HG02642 (cell line): ENCODE measurements at regions not wholly inside any gene's neighbourhood (a gene's known extent, or its start where the extent isn't known, plus 50 kb on each side); places are given as distances from the start of the nearest gene placed in this dataset.

ENCODE experiments used
- ATAC-seq: cut with Tn5 transposase; IDR thresholded peaks from one replicate; pipeline ENCODE4 v1.9.1; 2021; ENCODE audit warnings: mild to moderate bottlenecking; ENCODE audit not compliant: unreplicated experiment, poor library complexity

DNA sequence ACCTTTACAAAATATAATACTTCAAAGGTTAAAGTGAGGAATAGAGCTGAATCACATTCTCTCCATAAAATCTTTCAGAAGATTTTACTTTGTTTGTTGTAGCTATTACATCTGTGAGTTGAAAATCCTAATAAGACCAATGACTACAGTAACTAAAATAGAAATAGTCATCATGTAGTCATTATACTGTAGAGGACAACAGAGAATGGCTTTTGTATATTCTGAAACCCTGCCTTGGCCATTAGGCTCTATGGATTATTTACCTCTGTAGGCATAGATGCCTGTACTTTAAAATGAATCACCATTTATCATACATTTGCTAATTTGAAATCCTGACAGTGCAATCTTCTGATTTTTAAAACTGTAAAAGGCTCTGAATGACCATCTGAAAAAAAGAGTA, 923.0 kb downstream of the REEP3 start:
- ATAC-seq, result no peak

DNA sequence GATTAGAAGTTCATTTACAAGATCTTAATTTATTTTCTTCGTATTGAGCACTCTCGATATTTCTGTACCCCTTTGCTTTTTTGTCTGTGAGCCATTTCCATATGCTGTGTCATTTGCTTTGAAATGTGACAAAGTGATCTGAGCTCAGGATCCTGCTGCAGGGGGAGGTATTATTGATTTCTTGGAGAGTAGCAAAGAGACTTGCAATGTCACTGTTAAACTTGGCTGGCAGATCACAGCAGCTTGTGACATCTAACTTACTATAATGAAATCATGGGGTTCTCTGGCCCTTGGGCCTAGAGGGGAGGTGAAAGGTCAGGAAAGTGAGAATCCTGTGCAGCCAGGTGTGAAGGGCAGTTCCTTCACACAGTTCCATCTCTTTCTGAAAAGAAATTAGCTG, 923.4 kb downstream of the REEP3 start:
- ATAC-seq, result no peak

DNA sequence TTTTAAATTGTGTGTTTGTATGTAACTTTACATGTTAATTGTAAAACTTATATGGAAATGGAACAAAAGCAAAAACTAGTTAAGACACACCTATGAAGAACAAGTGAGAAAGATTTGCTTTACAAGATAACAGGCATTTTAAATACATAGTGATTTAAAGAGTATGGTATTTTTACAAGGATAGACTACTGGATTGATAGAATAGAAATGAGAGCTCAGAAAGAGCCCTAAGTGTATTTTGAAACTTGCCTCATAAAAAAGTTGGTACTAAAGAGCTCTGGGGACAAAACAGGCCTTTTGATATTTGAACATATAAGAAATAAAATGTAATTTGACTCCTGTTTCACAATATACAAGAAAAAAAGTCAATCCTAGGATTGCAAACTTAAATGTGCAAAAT, 928.4 kb downstream of the REEP3 start:
- ATAC-seq, result no peak

DNA sequence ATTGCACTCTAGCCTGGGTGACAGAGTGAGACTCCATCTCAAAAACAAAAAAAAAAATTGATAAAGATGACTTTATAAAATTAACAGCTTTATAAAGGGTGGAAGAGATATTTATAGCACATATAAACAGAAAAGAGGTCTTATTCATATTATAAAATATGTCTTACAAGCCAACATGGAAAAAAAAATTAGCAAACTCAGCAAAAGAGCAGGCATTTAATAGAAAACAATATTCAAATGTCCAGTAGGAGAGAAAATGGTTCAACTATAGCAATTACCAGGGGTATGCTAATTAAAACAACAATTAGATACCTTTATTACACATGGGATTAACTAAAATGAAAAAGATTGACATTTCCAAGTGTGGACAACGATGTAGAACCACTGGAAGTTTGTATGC, 929.1 kb downstream of the REEP3 start:
- ATAC-seq, result no peak

DNA sequence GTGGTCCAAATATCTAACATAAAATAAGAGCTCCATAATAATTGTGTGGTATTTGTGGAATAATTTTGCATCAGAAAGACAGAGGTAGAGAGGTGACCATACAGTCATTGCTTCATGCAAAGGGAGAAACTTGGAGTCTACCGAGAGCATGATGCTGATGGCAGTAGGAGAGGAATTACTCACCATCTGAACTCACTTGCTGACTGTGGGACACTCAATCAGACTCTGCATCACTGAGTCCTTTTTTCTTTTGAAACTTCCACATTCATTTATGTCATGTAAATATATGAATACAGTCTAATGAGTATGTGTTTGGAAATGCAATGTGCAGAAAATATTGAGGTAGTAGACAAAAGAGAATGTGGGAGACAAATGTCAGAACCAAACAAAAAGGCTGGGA, 933.8 kb downstream of the REEP3 start:
- ATAC-seq, result no peak

DNA sequence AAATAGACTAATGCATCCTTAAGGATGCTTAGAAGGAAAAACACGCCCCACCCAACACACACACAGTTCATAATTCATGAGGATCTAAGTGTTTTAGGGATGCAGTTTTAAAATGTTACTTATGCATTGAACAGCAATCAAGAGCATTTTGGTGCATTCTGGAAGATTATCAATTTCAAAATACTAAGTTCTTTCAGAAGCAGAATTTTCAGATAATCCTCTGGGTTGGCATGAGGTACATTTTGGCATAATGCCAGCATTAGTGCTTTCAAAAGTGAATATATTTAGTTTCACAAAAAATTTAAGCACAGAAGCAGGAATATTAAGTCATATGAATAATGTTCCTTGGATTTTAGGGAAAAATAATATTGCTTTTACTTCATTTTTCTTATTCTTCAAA, 937.1 kb downstream of the REEP3 start:
- no peak for ATAC-seq

DNA sequence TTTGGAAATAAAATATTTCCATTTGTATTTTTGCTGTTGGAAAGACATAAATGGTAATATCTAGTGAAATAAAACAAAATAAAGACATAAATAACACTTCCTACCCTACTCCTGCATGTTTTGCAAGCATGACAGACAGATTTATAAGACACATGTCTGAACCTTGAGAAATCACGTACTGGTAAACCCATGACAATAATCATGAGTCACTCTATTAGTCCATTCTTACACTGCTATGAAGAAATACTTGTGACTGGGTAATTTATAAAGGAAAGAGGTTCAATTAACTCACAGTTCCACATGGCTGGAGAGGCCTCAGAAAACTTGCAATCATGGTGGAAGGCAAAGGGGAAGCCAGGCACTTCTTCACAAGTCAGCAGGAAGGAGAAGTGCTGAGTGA, 942.2 kb downstream of the REEP3 start:
- ATAC-seq, result no peak

DNA sequence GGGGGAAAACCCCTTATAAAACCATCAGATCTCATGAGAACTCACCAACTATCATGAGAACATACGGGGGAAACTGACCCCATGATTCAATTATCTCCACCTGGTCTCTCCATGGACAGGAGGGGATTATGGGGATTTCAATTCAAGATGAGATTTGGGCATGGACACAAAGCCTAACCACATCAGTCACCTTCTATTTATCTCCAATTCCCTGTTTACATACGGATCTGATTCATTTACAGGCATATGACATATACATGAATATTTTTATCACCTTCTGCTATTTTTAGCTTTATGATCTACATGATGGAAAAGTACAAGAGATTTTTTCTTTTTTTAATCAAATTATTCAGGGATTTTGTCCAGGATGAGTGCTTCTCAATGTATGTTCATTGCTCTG, 944.5 kb downstream of the REEP3 start:
- ATAC-seq, result no peak

DNA sequence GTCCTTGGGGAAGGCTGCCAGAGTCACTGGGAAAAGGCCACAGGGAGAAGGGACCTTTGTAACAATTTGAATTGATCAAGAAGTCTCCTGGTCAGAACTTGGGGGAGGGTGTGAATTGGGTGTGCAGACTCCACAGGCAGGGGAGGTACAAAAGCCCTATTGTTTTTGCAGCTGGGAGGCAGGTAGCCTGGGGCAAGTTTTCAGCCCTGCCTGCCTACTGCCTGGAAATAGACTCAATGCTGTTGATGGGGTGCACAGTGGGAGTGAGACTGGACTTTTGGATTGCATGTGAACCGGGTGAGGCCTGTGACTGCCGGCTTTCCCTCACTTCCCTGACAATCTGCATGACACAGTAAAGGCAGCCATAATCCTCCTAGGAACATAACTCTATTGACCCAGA, 947.0 kb downstream of the REEP3 start:
- no peak for ATAC-seq

DNA sequence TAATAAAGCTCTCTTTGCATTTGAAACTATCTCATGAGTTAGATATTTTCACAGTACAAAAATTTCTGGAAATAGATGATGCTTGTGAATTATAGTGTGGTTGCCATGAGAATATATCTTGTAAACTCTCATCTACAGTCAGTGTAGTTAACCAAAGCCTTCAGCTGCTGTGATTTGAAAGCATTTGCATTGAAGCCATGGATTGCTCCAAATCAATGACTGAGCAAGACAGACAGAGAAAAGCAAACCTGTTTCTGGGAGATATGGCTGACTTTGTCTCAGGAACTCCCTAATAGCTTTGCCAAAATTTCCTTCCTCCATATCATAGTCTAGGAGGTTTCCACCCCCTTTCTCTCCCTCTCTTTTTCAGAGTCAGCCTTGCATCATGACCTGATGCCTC, 955.3 kb downstream of the REEP3 start:
- no peak for ATAC-seq

DNA sequence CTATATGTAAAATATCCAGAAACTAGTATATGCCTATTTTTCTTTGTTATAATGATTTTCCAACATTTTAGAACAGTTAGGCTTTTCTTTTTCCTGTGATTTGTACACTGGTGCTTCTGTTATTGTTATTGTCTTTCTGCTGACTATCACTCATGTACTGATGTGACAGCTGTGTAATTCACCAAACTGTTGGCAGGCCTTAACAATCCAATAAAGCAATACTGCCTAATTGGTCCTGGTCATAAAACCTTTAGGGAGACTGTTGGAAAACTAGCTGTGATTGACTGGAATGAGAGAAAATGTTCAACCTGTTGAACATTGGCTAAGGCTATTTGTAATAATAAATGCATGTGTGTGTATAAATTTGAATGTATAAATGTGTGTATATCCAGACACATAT, 956.6 kb downstream of the REEP3 start:
- ATAC-seq, result no peak

DNA sequence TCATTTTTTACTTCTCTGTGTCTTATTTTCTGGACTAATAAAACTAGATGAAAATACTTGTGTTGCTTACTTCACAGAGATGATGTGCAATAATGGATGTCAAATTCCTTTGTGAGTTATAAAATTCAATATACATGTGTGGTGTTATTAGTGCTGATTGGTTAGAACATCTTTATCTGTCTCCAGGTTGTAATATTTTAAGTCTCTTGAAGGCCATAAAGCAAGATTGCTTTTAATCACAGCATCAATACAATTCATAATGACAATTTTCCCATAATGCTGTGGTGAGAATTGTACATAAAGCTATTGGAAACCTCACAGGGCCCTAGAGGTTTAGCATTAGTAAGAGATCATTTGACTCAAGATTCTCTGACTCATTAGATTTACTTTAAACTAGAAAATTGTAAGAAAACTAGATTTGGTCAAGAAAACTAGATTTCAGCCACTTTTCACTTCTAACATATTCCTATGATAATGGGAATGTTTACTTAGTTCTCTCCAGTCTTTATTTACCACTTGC, 963.7 kb downstream of the REEP3 start:
- ATAC-seq, result no peak

DNA sequence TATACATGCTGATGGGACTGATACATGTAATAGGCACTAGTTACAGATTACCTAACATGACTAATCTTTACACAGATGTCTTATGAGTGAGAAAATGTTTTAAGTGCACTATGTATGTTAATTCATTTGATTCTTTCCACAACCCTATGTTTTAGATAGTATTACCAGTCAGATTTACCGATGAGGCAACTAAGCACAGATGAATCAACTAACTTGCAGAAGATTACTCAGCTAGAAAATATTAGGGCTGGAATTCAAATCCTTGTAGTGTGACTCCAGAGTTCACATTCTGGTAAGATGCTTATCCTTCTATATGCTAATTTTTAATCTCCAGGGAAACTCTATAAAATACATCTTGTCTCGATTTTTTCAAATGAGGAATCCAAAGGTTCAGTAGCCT, 964.9 kb downstream of the REEP3 start:
- no peak for ATAC-seq

DNA sequence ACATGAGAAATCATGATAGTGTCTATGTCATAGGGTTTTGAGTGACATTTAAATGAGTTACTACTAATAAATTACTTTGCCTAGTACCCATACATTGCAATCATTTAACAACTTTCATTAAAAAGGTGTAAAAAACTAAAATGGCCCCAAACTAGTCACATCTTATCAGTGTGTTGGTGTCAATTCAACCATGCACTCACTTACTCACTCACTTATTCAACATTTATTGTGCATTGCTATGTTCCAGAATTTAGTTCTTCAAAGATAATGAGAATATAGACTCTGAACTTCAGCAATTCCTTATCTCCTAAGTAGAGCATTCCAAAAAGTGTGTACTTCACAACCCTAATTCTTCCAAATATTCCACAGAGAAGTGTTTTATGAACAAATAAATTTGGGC, 965.7 kb downstream of the REEP3 start:
- no peak for ATAC-seq

DNA sequence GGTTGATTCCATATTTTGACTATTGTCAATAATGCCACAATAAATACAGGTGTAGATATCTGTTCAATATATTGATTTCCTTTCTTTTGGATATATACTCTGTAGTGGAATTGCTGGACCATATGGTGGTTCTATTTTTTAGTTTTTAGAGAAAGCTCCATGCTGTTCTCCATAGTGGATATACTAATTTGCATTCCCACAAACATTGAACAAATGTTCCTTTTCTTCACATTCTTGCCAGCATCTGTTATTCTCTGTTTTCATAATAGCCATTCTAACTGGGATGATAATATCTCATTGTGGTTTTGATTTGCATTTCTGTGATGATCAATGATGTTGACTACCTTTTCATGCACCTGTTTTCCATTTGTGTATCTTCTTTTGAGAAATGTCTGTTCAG, 973.7 kb downstream of the REEP3 start:
- ATAC-seq, result no peak

DNA sequence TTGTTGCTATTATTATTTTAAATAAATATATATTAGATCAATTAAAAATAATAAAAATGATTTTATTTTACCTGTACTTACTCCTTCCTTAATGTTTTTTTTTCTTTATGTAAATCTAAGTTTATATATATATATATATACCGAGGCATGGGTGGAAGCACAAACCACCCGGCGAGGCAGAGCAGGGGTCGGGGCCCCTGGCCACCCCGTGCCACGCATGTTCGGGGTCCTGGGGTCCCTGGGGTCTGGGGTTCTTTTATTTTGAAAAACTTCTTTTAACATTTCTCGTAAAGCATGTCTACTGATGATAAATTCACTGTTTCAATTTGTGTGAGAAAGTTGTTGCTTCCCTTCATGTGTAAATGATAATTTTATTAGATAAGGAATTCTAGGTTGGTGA, 976.1 kb downstream of the REEP3 start:
- no peak for ATAC-seq

DNA sequence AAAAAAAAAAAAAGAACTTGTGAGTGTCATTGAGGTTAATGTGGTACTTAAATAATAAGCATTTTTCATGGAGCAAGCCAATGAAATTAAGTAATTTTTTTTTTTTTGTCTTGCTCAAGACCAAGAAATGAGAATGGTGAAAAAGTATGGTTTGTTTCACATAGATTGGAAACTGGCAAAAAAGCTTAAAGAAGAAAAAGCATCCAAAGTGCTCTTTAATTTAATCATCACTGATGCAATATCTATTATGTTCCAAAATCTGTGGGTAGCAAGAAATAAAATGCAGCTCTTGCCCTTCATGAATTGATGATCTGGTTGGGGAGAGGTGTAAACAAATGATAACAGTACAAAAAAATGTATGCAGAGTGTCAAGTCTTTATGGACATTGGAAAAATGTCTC, 980.6 kb downstream of the REEP3 start:
- no peak for ATAC-seq

DNA sequence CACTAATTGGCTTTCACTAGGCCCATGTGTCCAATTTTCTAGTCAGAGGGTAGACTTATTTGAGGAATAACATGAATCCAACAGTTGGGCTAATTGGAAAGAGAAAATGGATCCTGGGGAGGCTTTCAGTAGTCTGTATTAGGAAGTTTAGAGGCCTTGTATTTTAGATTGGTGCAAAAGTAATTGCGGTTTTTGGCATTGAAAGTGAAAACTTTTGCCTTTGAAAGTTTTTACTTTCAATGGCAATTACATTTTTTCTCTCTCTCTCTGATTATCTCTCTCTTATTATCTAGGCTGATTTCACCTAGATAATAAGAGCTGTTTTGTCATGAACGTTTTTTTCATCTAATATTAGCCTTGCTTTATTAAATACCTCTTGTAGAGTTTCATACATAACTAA, 981.7 kb downstream of the REEP3 start:
- no peak for ATAC-seq

DNA sequence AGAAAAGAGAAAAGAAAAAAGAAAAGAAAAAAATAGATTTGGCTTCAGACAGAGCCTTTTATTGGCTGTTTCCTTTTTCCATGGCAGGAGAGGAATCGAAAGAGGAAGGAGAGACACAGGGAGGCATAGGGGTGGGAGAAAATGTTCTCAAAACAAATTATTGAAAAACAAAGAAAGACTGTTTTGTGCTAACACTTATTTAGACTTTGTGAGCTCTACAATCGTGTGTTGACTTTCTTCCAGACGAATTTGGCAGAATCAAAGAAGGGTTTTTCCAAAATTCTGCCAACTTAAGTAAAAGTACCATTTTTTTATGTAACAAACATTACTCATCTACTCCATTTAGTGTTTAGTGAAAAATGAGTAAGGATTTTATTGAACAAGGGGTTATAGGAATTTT, 982.2 kb downstream of the REEP3 start:
- no peak for ATAC-seq

DNA sequence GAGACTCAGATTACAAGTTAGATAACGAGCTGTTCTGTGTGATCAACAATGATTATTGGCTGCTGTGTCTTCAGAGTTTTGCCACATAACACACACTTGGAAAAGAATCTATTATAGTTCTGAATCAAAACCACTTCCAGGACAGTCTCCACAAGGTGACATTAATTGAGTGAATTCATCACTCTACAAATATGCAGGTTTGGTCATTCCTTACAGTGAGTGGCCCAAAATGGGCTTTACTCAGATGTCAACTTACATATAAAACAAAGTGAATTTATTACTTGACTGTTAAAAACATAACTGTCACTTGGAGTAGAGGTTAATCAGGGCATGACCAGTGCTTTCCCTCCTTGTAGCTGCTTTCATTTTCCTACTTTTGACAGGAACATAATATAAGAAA, 984.3 kb downstream of the REEP3 start:
- no peak for ATAC-seq

DNA sequence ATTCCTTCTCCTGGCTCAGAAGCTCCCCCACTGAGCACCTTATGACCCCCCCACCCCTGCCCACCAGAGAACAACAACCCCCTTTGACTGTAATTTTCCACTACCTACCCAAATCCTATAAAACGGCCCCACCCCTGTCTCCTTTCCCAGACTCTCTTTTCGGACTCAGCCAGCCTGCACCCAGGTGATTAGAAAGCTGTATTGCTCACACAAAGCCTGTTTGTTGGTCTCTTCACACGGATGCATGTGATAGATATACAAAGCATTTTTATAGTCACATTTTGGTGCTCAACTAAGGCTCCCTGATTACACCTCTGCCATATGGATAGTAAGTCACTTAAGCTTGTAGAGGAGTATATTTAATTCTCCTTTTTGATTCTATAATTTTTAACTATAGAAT, 985.8 kb downstream of the REEP3 start:
- ATAC-seq, result no peak

DNA sequence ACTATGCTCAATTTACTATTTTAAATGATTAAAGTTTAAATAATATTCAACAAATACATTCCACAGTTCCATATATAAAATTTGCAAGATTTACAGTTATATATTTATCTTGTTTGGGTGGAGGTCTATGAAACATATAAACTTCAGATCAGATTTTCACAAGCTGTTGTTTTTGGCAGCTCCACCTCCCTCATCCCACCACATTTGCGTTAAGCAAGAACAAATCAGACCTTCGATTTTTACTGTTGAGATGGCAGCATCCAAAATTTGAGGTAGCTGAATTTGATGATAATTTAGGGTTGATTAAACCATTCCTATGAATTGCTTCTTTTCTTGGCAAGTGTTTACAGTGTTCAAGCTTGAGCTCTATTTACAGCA, 986.4 kb downstream of the REEP3 start:
- ATAC-seq, result no peak

DNA sequence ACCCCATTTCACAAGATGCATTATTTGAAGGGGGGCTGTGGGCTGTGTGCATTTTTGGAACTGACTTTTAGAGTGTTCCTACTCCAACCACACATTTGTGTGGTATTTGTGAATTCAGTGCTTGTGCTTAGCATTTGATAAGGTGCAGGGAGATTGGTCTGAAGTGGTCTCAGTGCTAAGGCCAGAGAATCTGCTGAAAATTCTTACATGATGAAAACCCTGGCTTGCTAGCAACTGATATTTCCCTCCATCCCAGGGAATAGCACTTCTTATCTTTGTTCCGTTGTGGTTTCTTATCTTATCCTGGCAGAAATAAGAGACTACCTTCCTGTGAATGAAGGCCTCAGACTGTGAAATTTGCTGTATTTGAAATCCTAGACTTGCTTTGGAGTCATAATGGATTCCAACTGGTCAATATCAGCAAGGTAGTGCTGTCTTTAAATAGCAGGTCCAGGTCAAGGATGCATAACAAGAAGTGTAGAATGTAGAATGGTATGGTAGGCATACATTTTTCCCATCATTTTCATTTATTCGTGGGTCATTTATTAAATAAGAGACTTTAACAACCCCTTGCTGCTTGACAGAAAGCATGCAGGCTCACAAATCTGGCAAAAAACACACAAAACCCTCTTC, 986.9 kb downstream of the REEP3 start:
- ATAC-seq, result no peak
